HepG2 (cell line): ENCODE measurements at regions not wholly inside any gene's neighbourhood (a gene's known extent, or its start where the extent isn't known, plus 50 kb on each side); places are given as distances from the start of the nearest gene placed in this dataset.
A peak's percentile ranks its signal among the peaks of the same experiment; 100 is the strongest.
"Not testable (repeated sequence)": the region's sequence is repeated elsewhere in the genome, so short reads cannot be mapped to it uniquely, and the experiment has no call there.

Experiments used
- FOSL2 ChIP-seq: sonication (generic); formaldehyde crosslinking; IDR thresholded peaks from 2 replicates; pipeline ENCODE4 v1.4.0; 2020; ENCODE audit warnings: missing genetic modification reagents
- GFI1 ChIP-seq: sonication (generic); formaldehyde crosslinking; IDR thresholded peaks from 2 replicates; pipeline ENCODE4 v1.5.0; 2020; ENCODE audit warnings: missing genetic modification reagents, mild to moderate bottlenecking, borderline replicate concordance
- GMEB1 ChIP-seq: sonication (generic); formaldehyde crosslinking; IDR thresholded peaks from 2 replicates; pipeline ENCODE4 v1.5.1; 2020; ENCODE audit warnings: missing genetic modification reagents, mild to moderate bottlenecking, borderline replicate concordance
- IKZF5 ChIP-seq: IDR thresholded peaks from 2 replicates; pipeline ENCODE4 v1.6.1; 2018; ENCODE audit warnings: missing genetic modification reagents, mild to moderate bottlenecking, missing compliant biosample characterization
- KLF12 ChIP-seq: sonication (generic); formaldehyde crosslinking; IDR thresholded peaks from 2 replicates; pipeline ENCODE4 v1.4.0; 2020; ENCODE audit warnings: missing genetic modification reagents, borderline replicate concordance
- KLF16 ChIP-seq, 2 experiments: sonication (generic) in 1 of 2; formaldehyde crosslinking in 1 of 2; IDR thresholded peaks; 2 replicates each; pipeline versions ENCODE4 v1.6.1 to v1.8.0; 2016 to 2023; ENCODE audit warnings: missing genetic modification reagents in 2 of 2, missing compliant biosample characterization in 1 of 2
- KMT2A ChIP-seq: sonication (generic); formaldehyde crosslinking; IDR thresholded peaks from 2 replicates; pipeline ENCODE4 v1.4.0; 2020; ENCODE audit warnings: missing genetic modification reagents
- MAZ ChIP-seq, 2 experiments: sonication (generic) in 1 of 2; formaldehyde crosslinking in 1 of 2; IDR thresholded peaks; 2 replicates each; pipeline versions ENCODE4 v1.5.0 to v1.6.1; 2012 to 2020; ENCODE audit warnings: low read depth in 2 of 2, mild to moderate bottlenecking in 2 of 2, borderline replicate concordance in 1 of 2, improper control_type of control experiment in 1 of 2, low read length in 1 of 2, missing genetic modification reagents in 1 of 2, moderate library complexity in 1 of 2
- NR2F1 ChIP-seq, 2 experiments: fragments of 450-650 bp in 1 of 2; formaldehyde crosslinking in 1 of 2; IDR thresholded peaks; 2 replicates each; pipeline versions ENCODE4 v1.5.0 to v1.6.1; 2016 to 2020; ENCODE audit warnings: mild to moderate bottlenecking in 1 of 2, missing compliant biosample characterization in 1 of 2, missing genetic modification reagents in 1 of 2, moderate library complexity in 1 of 2
- NR2F2 ChIP-seq: IDR thresholded peaks from 2 replicates; pipeline ENCODE4 v1.6.1; 2012; ENCODE audit warnings: low read depth, inconsistent platforms, borderline replicate concordance
- SKIL ChIP-seq: sonication (generic); formaldehyde crosslinking; IDR thresholded peaks from 2 replicates; pipeline ENCODE4 v1.8.0; 2022; ENCODE audit warnings: missing genetic modification reagents, mild to moderate bottlenecking, moderate library complexity, borderline replicate concordance
- UBTF ChIP-seq: sonication (generic); formaldehyde crosslinking; IDR thresholded peaks from 2 replicates; pipeline ENCODE4 v1.4.0; 2020; ENCODE audit warnings: mild to moderate bottlenecking, missing genetic modification reagents
- ZEB1 ChIP-seq: IDR thresholded peaks from 2 replicates; pipeline ENCODE4 v1.6.1; 2012; ENCODE audit warnings: mild to moderate bottlenecking, low read depth, inconsistent platforms; ENCODE audit not compliant: insufficient replicate concordance
- ZNF331 ChIP-seq: sonication (generic); formaldehyde crosslinking; IDR thresholded peaks from 2 replicates; pipeline ENCODE4 v1.4.0; 2020; ENCODE audit warnings: missing genetic modification reagents
- ZNF580 ChIP-seq: IDR thresholded peaks from 2 replicates; pipeline ENCODE4 v1.6.1; 2016; ENCODE audit warnings: low read depth, borderline replicate concordance
- ZNF629 ChIP-seq: sonication (generic); formaldehyde crosslinking; conservative IDR thresholded peaks from 2 replicates; pipeline ENCODE4 v1.5.0; 2020; ENCODE audit warnings: missing genetic modification reagents
- ZSCAN20 ChIP-seq: sonication (generic); formaldehyde crosslinking; IDR thresholded peaks from 2 replicates; pipeline ENCODE4 v1.4.0; 2020; ENCODE audit warnings: missing genetic modification reagents, mild to moderate bottlenecking, borderline replicate concordance
- ZSCAN9 ChIP-seq: IDR thresholded peaks from 2 replicates; pipeline ENCODE4 v1.6.1; 2016; ENCODE audit warnings: borderline replicate concordance

- TF ChIP-seq IKZF5 (peak; percentile 62; the same call in 1 of the 2 replicates), ZNF331 (0 out of 2 replicates have a peak, but pooled peaks have one; percentile 31), GFI1 (CRISPR knock-in tag) (peak; percentile 60; the same call in 1 of the 2 replicates), KLF12 (0 out of 2 replicates have a peak, but pooled peaks have one; percentile 58), ZNF629 (CRISPR knock-in tag) (peak; percentile 27), GMEB1 (peak; percentile 27; the same call in 1 of the 2 replicates), KLF16 (CRISPR knock-in tag; IDR thresholded peaks at IDR 0.05) (peak in 1 of 2 experiments; percentile 60; a peak in 2 of 4 replicates), ZEB1 (peak; percentile 27), SKIL (CRISPR knock-in tag) (0 out of 2 replicates have a peak, but pooled peaks have one; percentile 36), NR2F1 (CRISPR knock-in tag; IDR thresholded peaks at IDR 0.05) (peak; percentile 32 to 69; a peak in 3 of 4 replicates), FOSL2 (peak; percentile 40; the same call in 1 of the 2 replicates), UBTF (CRISPR knock-in tag) (0 out of 2 replicates have a peak, but pooled peaks have one; percentile 41), MAZ (CRISPR knock-in tag; IDR thresholded peaks at IDR 0.05; ENCODE audit: low read depth) (0 out of 2 replicates have a peak, but pooled peaks have one; percentile 35), ZSCAN20 (0 out of 2 replicates have a peak, but pooled peaks have one; percentile 47), NR2F2 (peak; percentile 22; the same call in 1 of the 2 replicates), ZSCAN9 (peak; percentile 75; the same call in 1 of the 2 replicates), KMT2A (CRISPR knock-in tag) (peak; percentile 69; the same call in 1 of the 2 replicates), ZNF580 (CRISPR knock-in tag) (peak; percentile 53; the same call in 1 of the 2 replicates)
- TF ChIP-seq MAZ (IDR thresholded peaks at IDR 0.05; ENCODE audit: borderline replicate concordance, low read depth, low read length): not testable (repeated sequence)
Measured at GRCh38 chr2:234859330-234859872, 92.4 kb upstream of the SH3BP4 start (continued).
